Transverse colon (tissue), 4 donors: ENCODE measurements at regions not wholly inside any gene's neighbourhood (a gene's known extent, or its start where the extent isn't known, plus 50 kb on each side); places are given as distances from the start of the nearest gene placed in this dataset.

Experiments
- DNase-seq: peaks from one replicate; pipeline ENCODE4 v3.0.0-alpha.2; 2019
- H3K27ac ChIP-seq, 4 donors: fragments of 200-600 bp; sonication (generic); 2 replicates each; pipeline ENCODE4 v1.5.1; 2016 to 2018; ENCODE audit warnings: inconsistent platforms in 4 of 4
- H3K27me3 ChIP-seq: fragments of 200-600 bp; sonication (generic); 2 replicates; pipeline ENCODE4 v1.5.1; 2017; ENCODE audit warnings: inconsistent platforms
- H3K36me3 ChIP-seq, 4 donors: fragments of 200-600 bp; sonication (generic); 2 replicates each; pipeline ENCODE4 v1.5.1; 2017 to 2019; ENCODE audit warnings: inconsistent platforms in 4 of 4
- H3K4me1 ChIP-seq, 4 donors: fragments of 200-600 bp; sonication (generic); 2 replicates each; pipeline ENCODE4 v1.5.1; 2017 to 2020; ENCODE audit warnings: inconsistent platforms in 4 of 4
- H3K4me3 ChIP-seq, 4 donors: fragments of 200-600 bp; sonication (generic); 1 replicate in 1 of 4; 2 replicates in 3 of 4; pipeline versions ENCODE4 v1.5.1 to v1.6.1; 2017 to 2019; ENCODE audit warnings: inconsistent platforms in 4 of 4
- H3K9me3 ChIP-seq, 2 donors: fragments of 200-600 bp; sonication (generic); 2 replicates each; pipeline ENCODE4 v1.5.1; 2017 to 2019; ENCODE audit warnings: inconsistent platforms in 2 of 2
- EP300 ChIP-seq: sonication (generic); formaldehyde crosslinking; IDR thresholded peaks from one replicate; pipeline ENCODE4 v1.6.1; 2017; ENCODE audit warnings: antibody characterized with exemption, low read depth
- POLR2A ChIP-seq: fragments of 450-650 bp; IDR thresholded peaks from one replicate; pipeline ENCODE4 v1.6.1; 2016; ENCODE audit warnings: antibody characterized with exemption, mild to moderate bottlenecking, moderate library complexity
- POLR2AphosphoS5 ChIP-seq, 3 donors: sonication (generic); formaldehyde crosslinking; IDR thresholded peaks; one replicate each; pipeline ENCODE4 v1.6.1; 2016; ENCODE audit warnings: antibody characterized with exemption in 3 of 3
- WGBS, 2 donors: methylation state at CpG; one replicate each; pipeline ENCODE4 v1.1.5; 2018; ENCODE audit warnings: low coverage in 1 of 2; 5-methylcytosine and 5-hydroxymethylcytosine counted together
- in situ Hi-C, 4 donors: fragments of 200-750 bp; cut with MboI; loops; one replicate each; pipeline versions ENCODE4 v1.15.0 to v1.15.1; 2017; ENCODE audit warnings: low sequenced_read_pairs in 3 of 4, low pct_ligation_motif_present in 1 of 4, low pct_unique_long_range_greater_than_20kb in 1 of 4
- intact Hi-C: fragments of 100-400 bp; cut with DNase I; formaldehyde crosslinking; loops from one replicate; pipeline ENCODE4 v1.15.1; 2023; ENCODE audit warnings: low total_unique reads
- TF ChIP-seq, protein P1 (sequence below), 5 experiments: fragments of 200-600 bp in 3 of 5; fragments of 450-650 bp in 2 of 5; sonication (generic) in 3 of 5; IDR thresholded peaks; 1 replicate in 2 of 5; 2 replicates in 3 of 5; pipeline ENCODE4 v1.5.1; 2016 to 2017; ENCODE audit warnings: antibody characterized with exemption in 5 of 5, inconsistent platforms in 3 of 5, mild to moderate bottlenecking in 2 of 5, moderate library complexity in 1 of 5

DNA sequence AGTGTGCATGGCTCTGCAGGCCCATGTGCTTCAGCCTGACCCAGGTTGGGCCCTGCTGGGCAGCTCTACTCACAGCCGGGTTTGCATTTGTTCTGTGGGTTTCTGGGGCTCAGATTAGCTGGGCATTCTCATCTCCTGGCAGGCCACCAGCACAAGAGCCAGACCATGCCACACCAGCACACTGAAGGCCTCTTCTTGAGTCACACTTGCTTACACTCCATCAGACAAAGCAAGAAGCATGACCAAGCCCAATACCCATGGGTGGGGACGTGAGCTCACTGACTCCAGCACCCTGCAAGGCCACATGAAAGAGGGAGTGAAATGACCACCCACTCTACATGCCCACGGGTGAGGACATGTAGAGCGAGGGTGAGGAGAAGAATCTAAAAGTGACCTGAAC is 257.8 kb upstream of the PPP2R2D start:
- in situ Hi-C loops: no loop called here
- no peak for DNase-seq
- Histone ChIP-seq H3K4me1 (no peaks in the 10 kb centered on the region), H3K36me3 (no peaks in the 10 kb centered on the region), H3K9me3 (peaks cover 0 to 12% of the 10 kb centered on the region in 2 donors), H3K27ac (no peak overlapping the region), H3K27me3 (no peaks in the 10 kb centered on the region), H3K4me3 (no peak overlapping the region)
- intact Hi-C loops: no loop called here
- no peak for TF ChIP-seq POLR2A
- TF ChIP-seq POLR2AphosphoS5 (IDR thresholded peaks at IDR 0.05): no peak
- TF ChIP-seq, protein P1, sequence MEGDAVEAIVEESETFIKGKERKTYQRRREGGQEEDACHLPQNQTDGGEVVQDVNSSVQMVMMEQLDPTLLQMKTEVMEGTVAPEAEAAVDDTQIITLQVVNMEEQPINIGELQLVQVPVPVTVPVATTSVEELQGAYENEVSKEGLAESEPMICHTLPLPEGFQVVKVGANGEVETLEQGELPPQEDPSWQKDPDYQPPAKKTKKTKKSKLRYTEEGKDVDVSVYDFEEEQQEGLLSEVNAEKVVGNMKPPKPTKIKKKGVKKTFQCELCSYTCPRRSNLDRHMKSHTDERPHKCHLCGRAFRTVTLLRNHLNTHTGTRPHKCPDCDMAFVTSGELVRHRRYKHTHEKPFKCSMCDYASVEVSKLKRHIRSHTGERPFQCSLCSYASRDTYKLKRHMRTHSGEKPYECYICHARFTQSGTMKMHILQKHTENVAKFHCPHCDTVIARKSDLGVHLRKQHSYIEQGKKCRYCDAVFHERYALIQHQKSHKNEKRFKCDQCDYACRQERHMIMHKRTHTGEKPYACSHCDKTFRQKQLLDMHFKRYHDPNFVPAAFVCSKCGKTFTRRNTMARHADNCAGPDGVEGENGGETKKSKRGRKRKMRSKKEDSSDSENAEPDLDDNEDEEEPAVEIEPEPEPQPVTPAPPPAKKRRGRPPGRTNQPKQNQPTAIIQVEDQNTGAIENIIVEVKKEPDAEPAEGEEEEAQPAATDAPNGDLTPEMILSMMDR (IDR thresholded peaks at IDR 0.05): no peak
- TF ChIP-seq EP300: no peak
- WGBS, 2 donors: 66% methylated on average over 3 to 4 of the region's 4 CpGs

DNA sequence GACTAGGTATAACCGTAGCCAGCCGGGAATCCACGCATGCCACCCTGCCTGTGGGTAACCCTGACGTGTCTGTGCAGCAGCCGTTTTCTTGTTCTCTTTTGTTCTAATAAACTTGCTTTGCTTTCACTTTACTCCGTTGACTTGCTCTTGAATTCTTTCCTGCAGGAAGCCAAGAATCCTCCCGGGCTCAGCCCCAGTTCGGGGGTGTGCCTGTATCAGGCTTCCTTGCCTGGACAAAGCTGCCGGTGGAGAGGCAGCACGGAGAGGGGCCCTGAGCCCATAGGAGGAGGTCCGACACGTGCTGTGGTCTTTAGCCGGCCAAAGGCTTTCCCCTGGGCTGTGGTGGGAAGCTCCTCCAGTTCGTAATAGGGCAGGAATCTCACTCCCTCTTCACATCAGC is 256.5 kb upstream of the PPP2R2D start:
- TF ChIP-seq EP300 (no peak), POLR2A (no peak), POLR2AphosphoS5 (IDR thresholded peaks at IDR 0.05) (no peak)
- TF ChIP-seq, protein P1 (IDR thresholded peaks at IDR 0.05): no peak
- H3K27ac ChIP-seq: no peak overlapping the region
- intact Hi-C loops: no loop called here
- H3K4me1 ChIP-seq: no peaks in the 10 kb centered on the region
- H3K9me3 ChIP-seq: peaks cover 0 to 9% of the 10 kb centered on the region in 2 donors
- in situ Hi-C loops: no loop called here
- no peak overlapping the region for H3K4me3 ChIP-seq
- H3K27me3 ChIP-seq: no peaks in the 10 kb centered on the region
- WGBS, 2 donors: 66 to 74% methylated on average over 4 to 14 of the region's 14 CpGs
- no peaks in the 10 kb centered on the region for H3K36me3 ChIP-seq
- no peak for DNase-seq

DNA sequence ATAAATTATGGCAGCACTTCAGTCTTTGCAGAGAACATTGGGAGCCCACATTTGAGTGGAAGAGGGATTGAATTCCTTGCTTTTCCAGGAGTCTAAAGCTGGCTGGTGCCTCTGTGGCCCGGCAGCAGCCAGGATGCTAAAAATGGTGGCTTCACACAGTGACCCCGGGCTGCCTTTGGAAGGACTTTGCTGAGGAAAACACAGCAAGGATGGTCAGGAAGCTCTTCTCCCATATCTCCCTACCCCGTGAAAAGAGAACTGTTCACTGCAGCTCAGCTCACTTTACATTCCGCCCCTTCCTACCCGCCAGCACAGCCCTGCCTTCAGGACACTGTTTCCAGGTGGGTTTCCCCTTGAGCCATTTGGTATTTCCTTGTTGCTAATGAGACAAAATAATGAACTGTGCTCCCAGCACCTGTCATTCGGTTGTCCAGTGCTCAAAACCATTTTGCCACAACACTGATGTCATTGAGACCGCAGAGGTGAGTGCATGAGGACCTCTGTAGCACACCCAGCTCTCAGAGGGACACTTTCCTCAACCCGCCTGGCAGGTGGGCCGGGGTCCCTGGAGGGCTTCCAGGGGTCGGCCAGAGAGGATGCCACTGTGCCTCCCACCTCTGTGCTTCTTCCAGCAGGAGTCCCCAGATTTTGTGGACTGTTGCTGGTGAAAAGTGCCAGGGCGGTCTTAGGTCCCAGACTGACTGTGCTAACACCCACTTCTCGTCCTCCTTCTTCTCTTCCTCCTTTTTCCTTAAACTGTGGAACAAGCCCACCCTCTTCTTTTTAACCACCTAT is 255.7 kb upstream of the PPP2R2D start:
- H3K4me3 ChIP-seq: no peak overlapping the region
- no peaks in the 10 kb centered on the region for H3K27me3 ChIP-seq
- H3K9me3 ChIP-seq: peaks cover 0 to 3% of the 10 kb centered on the region in 2 donors
- TF ChIP-seq, protein P1 (IDR thresholded peaks at IDR 0.05): no peak
- TF ChIP-seq POLR2AphosphoS5 (IDR thresholded peaks at IDR 0.05) (no peak), POLR2A (no peak), EP300 (no peak)
- no peaks in the 10 kb centered on the region for H3K4me1 ChIP-seq
- intact Hi-C loops: no loop called here
- 80 to 94% methylated on average over 3 to 12 of the region's 12 CpGs for WGBS, 2 donors
- in situ Hi-C loops: no loop called here
- DNase-seq: no peak
- H3K36me3 ChIP-seq: no peaks in the 10 kb centered on the region
- H3K27ac ChIP-seq: no peak overlapping the region

DNA sequence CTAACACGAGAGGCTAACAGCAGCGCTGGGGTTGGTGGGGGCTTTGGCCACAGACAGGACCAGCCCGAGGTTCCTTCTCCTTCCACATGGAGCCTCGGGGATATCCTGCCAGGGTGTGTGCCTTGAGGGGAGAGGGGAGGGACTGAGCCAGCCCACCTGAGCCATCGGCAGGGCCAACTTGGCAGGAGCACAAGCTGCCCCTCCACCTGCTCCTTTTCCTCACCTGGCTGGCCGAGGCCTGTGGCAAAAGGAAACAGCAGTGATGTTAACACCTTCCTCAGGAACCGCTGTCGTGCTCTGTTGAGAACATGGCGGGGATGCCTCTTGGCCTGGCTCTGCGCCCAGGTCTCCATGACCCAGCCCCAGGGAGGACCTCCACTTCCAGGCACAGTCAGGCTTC is 255.1 kb upstream of the PPP2R2D start:
- H3K27ac ChIP-seq: no peak overlapping the region
- H3K36me3 ChIP-seq: no peaks in the 10 kb centered on the region
- no peak for TF ChIP-seq POLR2A
- no peak for TF ChIP-seq EP300
- no peak for TF ChIP-seq POLR2AphosphoS5 (IDR thresholded peaks at IDR 0.05)
- TF ChIP-seq, protein P1 (IDR thresholded peaks at IDR 0.05): no peak
- 82% methylated on average over 10 of the region's 10 CpGs; no CpG with 5 or more reads in 1 of the 2 donors for WGBS, 2 donors
- in situ Hi-C loops (no loop called here), intact Hi-C loops (no loop called here)
- no peak overlapping the region for H3K4me3 ChIP-seq
- H3K27me3 ChIP-seq: no peaks in the 10 kb centered on the region
- no peaks in the 10 kb centered on the region for H3K9me3 ChIP-seq
- no peak for DNase-seq
- no peaks in the 10 kb centered on the region for H3K4me1 ChIP-seq
